Panc1 (cell line): ENCODE measurements at regions not wholly inside any gene's neighbourhood (a gene's known extent, or its start where the extent isn't known, plus 50 kb on each side); places are given as distances from the start of the nearest gene placed in this dataset.

ENCODE experiments used
- ATAC-seq: fragments of 200-7000 bp; cut with Tn5 transposase; 2 replicates; pipeline ENCODE4 v1.9.1; 2020; ENCODE audit warnings: mild to moderate bottlenecking, moderate library complexity
- BruUV-seq: library from RNA; stranded (reverse); fragments of 400-500 nt; replicated peaks from 2 replicates; lab custom pipeline; 2021; lab: Mats Ljungman, UMichigan
- CTCF ChIA-PET: fragments of 300-600 bp; sonication (Branson Sonifier 250); formaldehyde crosslinking; loops from one replicate; lab custom pipeline; 2022; ENCODE audit warnings: antibody characterized with exemption; lab: Charles Lee
- POLR2A ChIA-PET: fragments of 300-600 bp; sonication (Branson Sonifier 250); formaldehyde crosslinking; loops from one replicate; lab custom pipeline; 2022; ENCODE audit warnings: antibody characterized with exemption; lab: Charles Lee
- DNase-seq: peaks from one replicate; pipeline ENCODE4 v3.0.0-alpha.2; 2010; ENCODE audit warnings: low read depth, low spot score
- H3K27ac ChIP-seq: 2 replicates; pipeline ENCODE4 v1.5.1; 2011; ENCODE audit warnings: mild to moderate bottlenecking, low read length, inconsistent platforms
- H3K27me3 ChIP-seq: fragments of 200-500 bp; sonication (Bioruptor generic); 2 replicates; pipeline ENCODE4 v1.6.0; 2014; ENCODE audit warnings: low read length, inconsistent platforms; ENCODE audit not compliant: control insufficient read depth, insufficient read depth
- H3K36me3 ChIP-seq: fragments of 200-500 bp; sonication (Bioruptor generic); 2 replicates; pipeline ENCODE4 v1.5.1; 2014; ENCODE audit warnings: inconsistent platforms, mild to moderate bottlenecking, low read length, moderate library complexity; ENCODE audit not compliant: control insufficient read depth, insufficient read depth
- H3K4me1 ChIP-seq: 2 replicates; pipeline ENCODE4 v1.5.1; 2011; ENCODE audit warnings: inconsistent platforms, mild to moderate bottlenecking, low read length, moderate library complexity; ENCODE audit not compliant: control insufficient read depth, insufficient read depth
- H3K4me3 ChIP-seq, 2 experiments: 2 replicates each; pipeline ENCODE4 v1.5.1; 2011 to 2012; ENCODE audit warnings: low read depth in 2 of 2, low read length in 2 of 2, mild to moderate bottlenecking in 2 of 2, inconsistent platforms in 1 of 2, moderate library complexity in 1 of 2
- H3K9me3 ChIP-seq: fragments of 200-500 bp; sonication (Bioruptor generic); 2 replicates; pipeline ENCODE4 v1.5.1; 2014; ENCODE audit warnings: low read depth, mild to moderate bottlenecking, inconsistent platforms, low read length, moderate library complexity; ENCODE audit not compliant: control insufficient read depth, insufficient read depth
- POLR2AphosphoS5 ChIP-seq: IDR thresholded peaks from 2 replicates; pipeline ENCODE4 v1.6.1; 2012; ENCODE audit warnings: mild to moderate bottlenecking, low read depth, low read length, moderate library complexity
- SIN3A ChIP-seq: IDR thresholded peaks from 2 replicates; pipeline ENCODE4 v1.6.1; 2012; ENCODE audit warnings: low read depth, mild to moderate bottlenecking, low read length, moderate library complexity, borderline replicate concordance; ENCODE audit not compliant: insufficient read depth
- TCF7L2 ChIP-seq: IDR thresholded peaks from 2 replicates; pipeline ENCODE4 v1.6.1; 2011; ENCODE audit warnings: mild to moderate bottlenecking, low read depth, low read length, inconsistent platforms
- in situ Hi-C: cut with HindIII; loops from 2 replicates; pipeline ENCODE4 v1.10.0; 2016; ENCODE audit warnings: low sequenced_read_pairs, low pct_unique_long_range_greater_than_20kb
- intact Hi-C: fragments of 100-400 bp; cut with micrococcal nuclease; formaldehyde crosslinking; loops from one replicate; pipeline ENCODE4 v1.10.0; 2022; ENCODE audit not compliant: unreplicated experiment
- TF ChIP-seq, protein P1 (sequence below), 2 experiments: IDR thresholded peaks; 2 replicates each; pipeline ENCODE4 v1.6.1; 2011 to 2012; ENCODE audit warnings: low read depth in 2 of 2, control low read depth in 1 of 2, low read length in 1 of 2, mild to moderate bottlenecking in 1 of 2, moderate library complexity in 1 of 2; ENCODE audit not compliant: insufficient read depth in 1 of 2
- TF ChIP-seq, protein P2 (sequence below): fragments of 450-650 bp; IDR thresholded peaks from 2 replicates; pipeline ENCODE4 v1.5.1; 2017; ENCODE audit warnings: mild to moderate bottlenecking

DNA sequence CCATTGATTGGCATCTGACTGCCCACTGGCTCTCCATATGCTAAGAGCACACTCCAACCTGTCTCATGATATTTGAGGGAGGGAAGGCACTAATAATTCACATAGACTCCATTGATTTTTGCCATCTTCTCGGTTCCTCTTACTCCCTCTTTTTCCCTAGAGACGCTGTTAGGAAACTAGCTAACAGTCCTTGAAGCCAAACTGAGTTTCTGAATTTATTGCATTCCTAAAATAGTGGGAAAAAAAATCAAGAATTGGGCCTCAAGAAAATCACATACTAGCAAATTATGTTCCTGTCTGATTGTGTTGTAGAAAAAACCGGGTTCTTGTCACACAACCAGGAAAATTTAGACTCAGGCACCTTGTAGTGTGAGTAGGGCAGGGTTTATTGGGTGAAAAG, 86.4 kb upstream of the SLC7A1 start:
- no peaks in the 10 kb centered on the region for H3K27me3 ChIP-seq
- POLR2A ChIA-PET = no interaction called here

DNA sequence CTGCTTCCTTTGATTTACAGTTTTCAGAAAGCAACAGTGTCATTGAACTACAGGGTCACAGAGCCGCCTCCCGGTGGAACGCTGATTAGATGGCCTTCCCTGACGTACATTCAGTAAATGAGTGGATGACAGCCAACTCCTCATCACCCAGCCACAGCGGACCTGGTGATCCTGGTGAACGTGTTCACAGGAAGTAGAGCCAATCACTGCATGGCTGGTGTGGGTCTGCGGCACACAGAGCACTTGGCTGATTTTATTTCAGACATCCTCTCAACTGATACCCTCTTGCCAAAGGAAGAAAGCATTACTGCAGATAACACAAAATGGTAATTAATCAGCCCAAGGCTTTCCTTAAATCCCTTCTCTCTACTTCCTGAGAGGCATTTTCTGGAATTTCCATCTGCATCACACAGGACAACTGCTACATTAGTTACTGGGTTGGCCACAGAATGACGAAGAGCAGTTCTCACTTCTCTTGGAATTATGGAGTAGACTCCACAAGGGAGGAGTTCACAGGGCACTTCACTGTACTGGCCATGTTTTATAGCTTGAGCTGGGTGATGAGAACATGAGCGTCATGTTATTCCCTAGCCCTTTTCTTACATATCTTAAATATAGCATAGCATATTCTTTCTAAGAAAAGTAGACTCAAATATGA, 84.0 kb upstream of the SLC7A1 start:
- no peaks in the 10 kb centered on the region for H3K4me1 ChIP-seq
- DNase-seq = no peak
- TF ChIP-seq POLR2AphosphoS5 (no peak), TCF7L2 (no peak), SIN3A (no peak)
- TF ChIP-seq, protein P1, sequence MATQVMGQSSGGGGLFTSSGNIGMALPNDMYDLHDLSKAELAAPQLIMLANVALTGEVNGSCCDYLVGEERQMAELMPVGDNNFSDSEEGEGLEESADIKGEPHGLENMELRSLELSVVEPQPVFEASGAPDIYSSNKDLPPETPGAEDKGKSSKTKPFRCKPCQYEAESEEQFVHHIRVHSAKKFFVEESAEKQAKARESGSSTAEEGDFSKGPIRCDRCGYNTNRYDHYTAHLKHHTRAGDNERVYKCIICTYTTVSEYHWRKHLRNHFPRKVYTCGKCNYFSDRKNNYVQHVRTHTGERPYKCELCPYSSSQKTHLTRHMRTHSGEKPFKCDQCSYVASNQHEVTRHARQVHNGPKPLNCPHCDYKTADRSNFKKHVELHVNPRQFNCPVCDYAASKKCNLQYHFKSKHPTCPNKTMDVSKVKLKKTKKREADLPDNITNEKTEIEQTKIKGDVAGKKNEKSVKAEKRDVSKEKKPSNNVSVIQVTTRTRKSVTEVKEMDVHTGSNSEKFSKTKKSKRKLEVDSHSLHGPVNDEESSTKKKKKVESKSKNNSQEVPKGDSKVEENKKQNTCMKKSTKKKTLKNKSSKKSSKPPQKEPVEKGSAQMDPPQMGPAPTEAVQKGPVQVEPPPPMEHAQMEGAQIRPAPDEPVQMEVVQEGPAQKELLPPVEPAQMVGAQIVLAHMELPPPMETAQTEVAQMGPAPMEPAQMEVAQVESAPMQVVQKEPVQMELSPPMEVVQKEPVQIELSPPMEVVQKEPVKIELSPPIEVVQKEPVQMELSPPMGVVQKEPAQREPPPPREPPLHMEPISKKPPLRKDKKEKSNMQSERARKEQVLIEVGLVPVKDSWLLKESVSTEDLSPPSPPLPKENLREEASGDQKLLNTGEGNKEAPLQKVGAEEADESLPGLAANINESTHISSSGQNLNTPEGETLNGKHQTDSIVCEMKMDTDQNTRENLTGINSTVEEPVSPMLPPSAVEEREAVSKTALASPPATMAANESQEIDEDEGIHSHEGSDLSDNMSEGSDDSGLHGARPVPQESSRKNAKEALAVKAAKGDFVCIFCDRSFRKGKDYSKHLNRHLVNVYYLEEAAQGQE (IDR thresholded peaks at IDR 0.05; ENCODE audit: insufficient read depth in 1 of 2, low read depth in 2 of 2, low read length in 1 of 2) = no peak
- TF ChIP-seq, protein P2, sequence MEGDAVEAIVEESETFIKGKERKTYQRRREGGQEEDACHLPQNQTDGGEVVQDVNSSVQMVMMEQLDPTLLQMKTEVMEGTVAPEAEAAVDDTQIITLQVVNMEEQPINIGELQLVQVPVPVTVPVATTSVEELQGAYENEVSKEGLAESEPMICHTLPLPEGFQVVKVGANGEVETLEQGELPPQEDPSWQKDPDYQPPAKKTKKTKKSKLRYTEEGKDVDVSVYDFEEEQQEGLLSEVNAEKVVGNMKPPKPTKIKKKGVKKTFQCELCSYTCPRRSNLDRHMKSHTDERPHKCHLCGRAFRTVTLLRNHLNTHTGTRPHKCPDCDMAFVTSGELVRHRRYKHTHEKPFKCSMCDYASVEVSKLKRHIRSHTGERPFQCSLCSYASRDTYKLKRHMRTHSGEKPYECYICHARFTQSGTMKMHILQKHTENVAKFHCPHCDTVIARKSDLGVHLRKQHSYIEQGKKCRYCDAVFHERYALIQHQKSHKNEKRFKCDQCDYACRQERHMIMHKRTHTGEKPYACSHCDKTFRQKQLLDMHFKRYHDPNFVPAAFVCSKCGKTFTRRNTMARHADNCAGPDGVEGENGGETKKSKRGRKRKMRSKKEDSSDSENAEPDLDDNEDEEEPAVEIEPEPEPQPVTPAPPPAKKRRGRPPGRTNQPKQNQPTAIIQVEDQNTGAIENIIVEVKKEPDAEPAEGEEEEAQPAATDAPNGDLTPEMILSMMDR = no peak
- no peaks in the 10 kb centered on the region for H3K36me3 ChIP-seq
- no peaks in the 10 kb centered on the region for H3K9me3 ChIP-seq
- no peak overlapping the region for H3K4me3 ChIP-seq
- BruUV-seq = no TSS peak
- in situ Hi-C loops = no loop called here
- CTCF ChIA-PET = no interaction called here
- H3K27me3 ChIP-seq = no peaks in the 10 kb centered on the region
- no peak overlapping the region for H3K27ac ChIP-seq
- intact Hi-C loops = no loop called here
- POLR2A ChIA-PET = no interaction called here
- ATAC-seq = no peak

More for the DNA sequence above, 86.4 kb upstream of the SLC7A1 start:
- H3K36me3 ChIP-seq = no peaks in the 10 kb centered on the region
- in situ Hi-C loops = no loop called here
- BruUV-seq = no TSS peak
- H3K27ac ChIP-seq = no peak overlapping the region
- no peak for ATAC-seq
- no peaks in the 10 kb centered on the region for H3K9me3 ChIP-seq
- intact Hi-C loops = no loop called here
- CTCF ChIA-PET = no interaction called here
- no peak for DNase-seq
- H3K4me3 ChIP-seq = no peak overlapping the region
- H3K4me1 ChIP-seq = no peaks in the 10 kb centered on the region
- TF ChIP-seq POLR2AphosphoS5 (no peak), TCF7L2 (no peak), SIN3A (no peak)
- TF ChIP-seq, protein P2 = no peak
- TF ChIP-seq, protein P1 (IDR thresholded peaks at IDR 0.05; ENCODE audit: insufficient read depth in 1 of 2, low read depth in 2 of 2, low read length in 1 of 2) = no peak
